G401 (cell line): ENCODE measurements at regions not wholly inside any gene's neighbourhood (a gene's known extent, or its start where the extent isn't known, plus 50 kb on each side); places are given as distances from the start of the nearest gene placed in this dataset.

ENCODE experiments used
- DNase-seq: peaks from one replicate; pipeline ENCODE4 v3.0.0-alpha.2; 2015; ENCODE audit warnings: low spot score
- in situ Hi-C: cut with HindIII; loops from 2 replicates; pipeline ENCODE4 v1.10.0; 2016; ENCODE audit warnings: low sequenced_read_pairs, mixed read lengths

DNA sequence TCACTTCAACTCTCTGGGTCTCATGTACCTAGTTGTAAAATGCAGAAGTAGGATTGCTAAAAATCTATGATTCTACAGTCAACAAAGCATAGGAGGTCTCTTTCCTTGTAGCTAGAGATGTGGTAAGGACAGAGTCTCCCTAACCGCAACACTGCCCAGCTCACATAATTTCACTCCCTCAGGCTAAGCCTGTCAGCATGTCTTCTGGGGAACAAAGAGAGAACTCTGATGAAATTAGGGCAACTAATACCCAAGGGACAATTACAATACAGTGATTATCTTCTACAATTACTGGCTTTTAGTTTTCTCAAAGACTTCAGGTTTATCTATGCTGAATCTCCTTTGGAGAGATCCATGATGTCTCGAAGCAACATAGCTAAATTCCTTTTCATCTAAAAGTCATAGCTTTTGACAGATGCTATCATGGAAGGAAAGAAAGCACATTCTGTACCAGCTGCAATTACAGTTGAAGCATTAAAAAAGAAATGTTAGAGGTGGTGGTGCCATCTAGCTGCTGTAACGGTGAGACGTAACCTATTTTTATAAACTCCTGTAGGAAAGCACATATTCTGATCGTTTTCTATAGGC, 141.1 kb upstream of the TARS1 start:
- in situ Hi-C loops: no loop called here
- DNase-seq: peak; percentile 20

DNA sequence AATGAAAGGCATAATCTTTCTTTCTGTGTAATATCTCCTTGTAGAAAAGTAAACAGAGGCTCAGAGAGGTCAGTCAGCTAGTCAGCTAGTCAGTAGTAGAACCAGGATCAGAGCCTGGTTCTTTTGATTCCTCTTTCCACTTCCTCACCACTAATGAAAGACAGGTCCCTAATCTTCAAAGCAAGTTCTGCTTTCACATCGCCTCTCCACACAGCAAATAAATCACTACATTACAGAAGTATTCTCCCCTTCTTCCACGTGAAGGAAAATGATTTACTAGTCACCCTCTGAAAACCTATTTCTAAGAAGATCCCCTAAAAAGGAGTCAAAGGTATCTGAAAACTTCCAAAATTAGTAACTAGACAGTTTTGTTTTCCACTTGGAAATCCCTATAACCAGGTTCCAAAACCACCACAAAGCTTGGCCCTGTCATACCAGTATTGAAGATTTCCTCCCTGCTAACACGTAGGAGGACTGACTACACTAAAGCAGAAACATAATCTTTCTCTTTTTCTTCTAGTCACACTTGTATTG, 140.5 kb upstream of the TARS1 start:
- DNase-seq: peak; percentile 8
- in situ Hi-C loops: no loop called here

DNA sequence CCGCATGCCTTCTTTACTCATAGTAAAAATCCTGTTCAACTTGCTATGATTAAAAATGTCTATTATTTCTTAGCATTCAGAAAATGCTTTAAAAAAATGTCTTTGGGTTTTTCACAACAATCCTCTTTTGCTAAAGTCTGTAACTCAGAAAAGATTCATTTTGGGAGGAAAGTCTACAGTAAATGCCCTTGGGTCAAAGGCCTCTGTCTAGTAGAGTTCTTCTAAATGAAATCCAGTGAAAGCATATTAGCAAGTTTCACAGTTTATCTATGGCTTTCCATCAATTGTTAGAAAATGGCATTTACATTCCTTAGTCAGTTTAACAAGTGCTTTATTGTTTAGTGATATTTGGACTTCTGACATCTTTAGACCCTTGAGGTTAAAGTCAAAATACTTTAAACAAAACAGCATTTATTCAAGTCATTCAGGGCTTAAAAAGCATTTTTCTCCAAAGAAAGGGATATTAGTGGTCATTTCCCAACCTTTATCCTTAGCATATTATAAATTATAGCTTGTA, 137.1 kb upstream of the TARS1 start:
- in situ Hi-C loops: no loop called here
- DNase-seq: no peak

GRCh38 chr5:33304601-33305000, 136.2 kb upstream of the TARS1 start:
- in situ Hi-C loops: no loop called here
- no peak for DNase-seq

GRCh38 chr5:33305572-33305971, 135.2 kb upstream of the TARS1 start:
- no peak for DNase-seq
- in situ Hi-C loops: no loop called here

DNA sequence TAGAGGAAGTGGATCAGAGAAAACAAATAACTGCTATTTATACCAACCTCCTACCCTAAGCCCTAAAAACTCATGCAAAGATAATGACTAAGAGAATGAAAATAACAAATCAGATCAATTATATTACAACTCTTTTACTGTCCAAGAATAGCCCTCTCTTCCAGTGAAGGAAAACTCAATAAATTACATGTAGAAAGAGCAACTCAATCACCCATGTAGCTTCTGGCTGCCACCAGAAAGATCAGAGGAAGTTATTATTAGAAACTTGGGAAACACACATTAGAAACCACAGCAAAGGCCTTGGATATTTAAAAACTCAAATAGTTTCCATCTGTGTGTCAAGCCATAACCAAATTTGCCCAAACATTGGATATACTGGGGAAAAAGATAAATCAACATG, 134.0 kb upstream of the TARS1 start:
- in situ Hi-C loops: no loop called here
- no peak for DNase-seq

DNA sequence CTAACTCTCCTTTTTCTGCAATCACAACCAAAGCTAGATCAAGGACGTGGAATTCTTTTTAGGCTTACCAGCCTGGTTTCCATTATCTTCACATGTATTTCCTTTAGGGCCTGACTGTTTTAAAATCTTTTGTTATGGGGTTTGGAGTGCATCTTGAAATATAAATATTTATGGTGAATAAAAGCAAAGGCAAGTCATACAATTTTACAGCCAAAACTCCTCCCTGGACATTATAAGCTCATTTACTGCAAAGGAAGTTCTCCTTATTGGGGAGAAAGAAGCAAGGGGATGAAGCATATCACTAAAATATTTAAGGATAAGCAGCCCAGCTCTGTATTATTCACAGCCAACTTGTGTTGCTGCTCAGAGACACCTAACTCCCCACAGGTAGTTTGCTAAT, 132.2 kb upstream of the TARS1 start:
- in situ Hi-C loops: no loop called here
- no peak for DNase-seq

DNA sequence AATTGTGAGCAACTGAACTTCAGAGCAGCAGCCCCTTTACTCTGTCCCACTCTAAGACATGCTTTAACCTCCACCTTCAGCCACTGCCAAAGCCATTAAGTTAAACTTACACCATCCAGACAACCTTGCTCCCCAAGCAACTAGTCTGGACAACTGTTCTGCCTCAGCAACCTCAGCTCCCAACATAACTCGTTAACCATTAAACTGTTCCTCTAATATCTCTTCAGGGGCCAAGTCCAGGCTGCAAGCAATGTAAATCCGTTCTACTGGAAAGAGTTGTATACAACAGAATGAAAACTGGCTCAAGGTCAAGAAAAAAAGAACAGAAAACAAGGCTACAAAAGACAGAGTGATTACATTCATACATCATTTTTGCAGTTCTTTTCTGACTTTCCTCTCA, 131.7 kb upstream of the TARS1 start:
- in situ Hi-C loops: no loop called here
- no peak for DNase-seq

GRCh38 chr5:33309536-33310345, 131.0 kb upstream of the TARS1 start:
- DNase-seq: no peak
- in situ Hi-C loops: no loop called here

GRCh38 chr5:33310451-33310850, 130.3 kb upstream of the TARS1 start:
- in situ Hi-C loops: no loop called here
- DNase-seq: no peak

DNA sequence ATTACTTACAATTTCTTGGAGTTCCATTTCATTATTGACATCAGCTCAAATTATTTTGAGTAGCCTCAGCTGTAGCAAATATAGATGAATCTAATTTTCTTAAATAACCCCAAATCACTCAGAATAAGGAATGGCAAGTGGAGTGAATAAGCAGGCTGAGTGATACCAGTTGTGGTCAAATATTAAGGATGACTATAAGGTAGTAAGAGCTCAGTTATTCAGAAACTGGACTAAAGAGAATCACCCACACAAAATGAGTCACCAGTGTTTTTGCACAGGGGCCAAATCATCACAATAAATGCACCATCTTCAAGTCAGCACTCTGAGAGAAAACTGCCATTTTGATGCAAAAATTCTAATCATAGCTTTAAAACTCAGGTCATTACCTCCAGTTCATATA, 128.9 kb upstream of the TARS1 start:
- in situ Hi-C loops: no loop called here

GRCh38 chr5:33312571-33313549, 127.9 kb upstream of the TARS1 start:
- DNase-seq: no peak
- in situ Hi-C loops: no loop called here

More for the DNA sequence above, 128.9 kb upstream of the TARS1 start:
- no peak for DNase-seq

GRCh38 chr5:33315189-33315588, 125.6 kb upstream of the TARS1 start:
- no peak for DNase-seq
- in situ Hi-C loops: no loop called here

GRCh38 chr5:33316773-33317172, 124.0 kb upstream of the TARS1 start:
- in situ Hi-C loops: no loop called here

DNA sequence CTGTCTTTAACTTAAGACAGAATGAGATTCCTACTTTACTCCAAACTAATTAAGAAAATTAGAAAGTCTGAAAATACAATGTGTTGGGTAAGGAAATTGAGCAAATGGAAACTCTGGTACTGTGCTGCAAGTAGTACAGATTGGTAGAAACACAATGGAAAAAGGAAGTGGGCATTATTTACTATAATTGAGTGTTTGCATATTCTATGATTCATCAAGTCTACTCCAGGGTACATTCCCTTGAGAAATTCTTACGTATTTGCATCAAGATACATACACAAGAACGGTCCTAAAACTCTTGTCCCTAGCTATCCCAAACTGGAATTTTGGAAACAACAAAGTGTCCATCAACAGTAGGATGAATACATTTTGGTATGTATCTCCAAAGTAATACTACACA, 123.5 kb upstream of the TARS1 start:
- in situ Hi-C loops: no loop called here
- DNase-seq: no peak

More at GRCh38 chr5:33316773-33317172, 124.0 kb upstream of the TARS1 start:
- DNase-seq: no peak

DNA sequence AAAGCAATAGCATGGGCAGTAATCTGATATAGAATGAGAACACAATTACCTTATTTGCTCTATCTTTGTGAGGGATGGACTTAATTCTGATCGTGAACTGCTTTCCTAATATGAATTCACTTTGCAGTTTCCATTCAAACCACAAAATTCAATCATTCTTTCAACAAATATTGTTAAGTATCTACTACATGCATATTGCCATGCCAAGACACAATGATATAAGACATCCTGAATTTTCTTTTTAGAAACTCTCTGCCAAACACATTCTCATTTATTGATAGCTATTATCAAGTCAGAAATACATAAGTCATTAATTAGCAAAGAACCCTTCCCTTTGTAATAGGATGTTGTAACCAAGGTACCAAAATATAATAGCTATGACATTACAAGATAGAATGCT, 121.6 kb upstream of the TARS1 start:
- no peak for DNase-seq
- in situ Hi-C loops: no loop called here

DNA sequence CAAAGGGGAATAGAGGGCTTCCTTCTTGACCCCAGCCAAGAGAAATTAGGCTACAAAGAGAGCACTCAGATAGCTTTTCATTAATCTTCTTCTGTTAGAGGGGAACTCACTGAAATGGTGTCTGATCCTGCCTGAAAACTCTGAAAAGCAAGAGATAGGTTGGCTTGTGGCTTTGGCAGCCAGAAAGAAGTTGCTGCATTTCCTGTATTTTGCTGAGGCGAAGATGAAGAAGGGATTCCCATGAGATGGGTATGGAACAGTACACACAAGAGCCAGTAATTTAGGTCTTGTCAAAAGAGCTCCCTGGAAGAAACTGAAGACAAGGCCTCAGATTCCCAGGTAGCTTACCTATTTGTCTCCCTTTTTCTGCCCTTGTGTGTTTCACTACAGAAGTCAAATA, 120.9 kb upstream of the TARS1 start:
- in situ Hi-C loops: no loop called here

DNA sequence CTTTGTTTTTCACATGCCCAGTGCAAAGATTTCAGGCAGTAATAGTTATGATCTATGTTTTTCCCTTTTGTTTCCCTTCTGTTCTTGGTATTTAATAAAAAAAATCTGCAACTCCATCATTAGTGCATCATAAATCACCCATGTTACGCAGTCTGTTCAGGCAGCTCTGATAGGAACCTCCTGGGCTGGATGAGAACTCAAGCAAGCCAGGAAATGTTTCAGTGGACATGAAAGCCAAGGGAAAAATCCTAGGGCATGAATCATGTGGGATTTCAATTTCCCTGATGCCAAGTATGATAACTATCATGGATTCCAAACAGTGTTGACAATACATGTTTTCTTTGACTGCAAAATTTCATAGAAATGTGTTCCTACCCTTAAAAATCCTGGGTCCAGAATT, 119.7 kb upstream of the TARS1 start:
- in situ Hi-C loops: no loop called here
- DNase-seq: no peak

More for the DNA sequence above, 120.9 kb upstream of the TARS1 start:
- no peak for DNase-seq

DNA sequence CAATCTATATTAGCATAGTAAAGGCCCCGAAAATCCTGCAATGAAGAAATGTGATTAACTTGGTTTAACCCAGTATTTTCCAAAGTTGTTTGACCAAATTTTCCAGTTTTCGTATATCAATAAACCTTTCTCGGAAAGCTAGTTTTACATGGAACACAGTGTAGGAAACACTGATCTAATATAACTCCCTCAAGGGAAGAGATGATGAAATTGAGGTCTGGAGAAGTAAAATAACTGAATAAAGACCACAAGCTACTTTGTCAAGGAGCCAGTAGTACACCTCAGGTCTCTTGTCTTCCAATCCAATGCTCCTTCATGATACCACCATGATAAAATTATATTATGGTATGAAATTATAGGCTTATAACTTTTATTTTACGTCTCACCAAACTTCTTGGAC, 118.1 kb upstream of the TARS1 start:
- in situ Hi-C loops: no loop called here
- DNase-seq: no peak
